ENCODE measurements at regions not wholly inside any gene's neighbourhood (a gene's known extent, or its start where the extent isn't known, plus 50 kb on each side); places are given as distances from the start of the nearest gene placed in this dataset.

- intact Hi-C loops (cut with micrococcal nuclease; ENCODE audit: unreplicated experiment), result no loop called here
- WGBS (ENCODE audit: low lambda C conversion rate), result 6% methylated on average over 4 of the region's 4 CpGs
- FAIRE-seq (no peak), DNase-seq (ENCODE audit: low spot score) (no peak), ATAC-seq (no peak)
- in situ Hi-C loops (cut with HindIII; ENCODE audit: extremely low pct_ligation_motif_present, low pct_unique_long_range_greater_than_20kb), result no loop called here
- H3K79me2 ChIP-seq (ENCODE audit: insufficient read depth, low read length), result no peaks in the 10 kb centered on the region
- H3K9ac ChIP-seq (ENCODE audit: insufficient read depth, low read depth, low read length), result no peak overlapping the region
- ChIA-PET CTCF (ENCODE audit: low intra/inter-chr PET ratio, low total read pairs) (no interaction called here), POLR2A (no interaction called here)
- no peaks in the 10 kb centered on the region for H3K4me1 ChIP-seq (ENCODE audit: insufficient read depth, low read length)
- H3K27ac ChIP-seq (ENCODE audit: extremely low read length, insufficient read depth, low read length), result no peak overlapping the region
- no peaks in the 10 kb centered on the region for H3K27me3 ChIP-seq (ENCODE audit: control insufficient read depth in 1 of 2, insufficient read depth in 2 of 2, low read length in 2 of 2)
- no peaks in the 10 kb centered on the region for H3K9me3 ChIP-seq (ENCODE audit: low read length)
- BruUV-seq (replicated peaks), result no TSS peak
- H3K36me3 ChIP-seq (replicated peaks in 1 of 2; ENCODE audit: control insufficient read depth in 1 of 2, insufficient read depth in 2 of 2, low read length in 2 of 2), result no peaks in the 10 kb centered on the region
- TF ChIP-seq MEIS2 (CRISPR knock-in tag; IDR thresholded peaks at IDR 0.05) (no peak), KLF13 (CRISPR knock-in tag; IDR thresholded peaks at IDR 0.05) (no peak), GLI4 (CRISPR knock-in tag; IDR thresholded peaks at IDR 0.05; ENCODE audit: borderline replicate concordance) (no peak), MZF1 (CRISPR knock-in tag; IDR thresholded peaks at IDR 0.05; ENCODE audit: borderline replicate concordance) (no peak), ZNF484 (CRISPR knock-in tag; IDR thresholded peaks at IDR 0.05; ENCODE audit: borderline replicate concordance, low read depth) (no peak)
- TF ChIP-seq, protein P1, sequence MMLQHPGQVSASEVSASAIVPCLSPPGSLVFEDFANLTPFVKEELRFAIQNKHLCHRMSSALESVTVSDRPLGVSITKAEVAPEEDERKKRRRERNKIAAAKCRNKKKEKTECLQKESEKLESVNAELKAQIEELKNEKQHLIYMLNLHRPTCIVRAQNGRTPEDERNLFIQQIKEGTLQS (CRISPR knock-in tag; IDR thresholded peaks at IDR 0.05), result no peak
- no peaks in the 10 kb centered on the region for H4K20me1 ChIP-seq (ENCODE audit: insufficient read depth, low read length)
- no peak overlapping the region for H2AFZ ChIP-seq (ENCODE audit: low read length)
- no peak overlapping the region for H3K4me3 ChIP-seq (replicated peaks in 1 of 3; ENCODE audit: insufficient read depth in 1 of 3, low read depth in 2 of 3, low read length in 3 of 3)
- H3K4me2 ChIP-seq (ENCODE audit: low read depth, low read length), result no peak overlapping the region
Measured at GRCh38 chr18:45363196-45363595, 252.1 kb upstream of the SLC14A2 start.

DNA sequence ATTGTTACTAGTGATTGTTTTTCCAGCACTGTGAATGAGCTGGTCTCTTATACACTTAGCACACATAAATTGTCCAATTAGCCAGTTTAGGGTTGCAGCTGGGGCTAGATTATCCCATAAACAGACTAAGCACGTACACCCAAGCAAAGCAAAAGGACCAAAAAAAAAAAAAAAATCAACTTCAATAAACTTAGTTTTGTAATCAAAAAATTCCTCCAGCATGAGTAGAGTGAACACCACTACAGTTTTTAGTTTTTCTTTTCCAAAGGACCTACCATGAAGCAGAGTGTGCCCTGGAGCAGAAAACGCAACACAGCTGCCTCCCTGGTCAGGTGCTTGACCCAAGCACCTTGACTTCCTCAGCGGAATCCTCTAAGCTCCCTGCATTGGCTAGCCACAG is 249.4 kb upstream of the SLC14A2 start:
- no peak overlapping the region for H3K4me2 ChIP-seq (ENCODE audit: low read depth, low read length)
- H3K79me2 ChIP-seq (ENCODE audit: insufficient read depth, low read length), result no peaks in the 10 kb centered on the region
- no peaks in the 10 kb centered on the region for H3K9me3 ChIP-seq (ENCODE audit: low read length)
- ChIA-PET POLR2A (no interaction called here), CTCF (ENCODE audit: low intra/inter-chr PET ratio, low total read pairs) (no interaction called here)
- in situ Hi-C loops (cut with HindIII; ENCODE audit: extremely low pct_ligation_motif_present, low pct_unique_long_range_greater_than_20kb) (no loop called here), intact Hi-C loops (cut with micrococcal nuclease; ENCODE audit: unreplicated experiment) (no loop called here)
- 8% methylated on average over 3 of the region's 3 CpGs for WGBS (ENCODE audit: low lambda C conversion rate)
- H3K27ac ChIP-seq (ENCODE audit: extremely low read length, insufficient read depth, low read length), result no peak overlapping the region
- H3K9ac ChIP-seq (ENCODE audit: insufficient read depth, low read depth, low read length), result no peak overlapping the region
- DNase-seq (ENCODE audit: low spot score) (no peak), ATAC-seq (no peak), FAIRE-seq (no peak)
- H3K27me3 ChIP-seq (ENCODE audit: control insufficient read depth in 1 of 2, insufficient read depth in 2 of 2, low read length in 2 of 2), result no peaks in the 10 kb centered on the region
- no peaks in the 10 kb centered on the region for H4K20me1 ChIP-seq (ENCODE audit: insufficient read depth, low read length)
- H2AFZ ChIP-seq (ENCODE audit: low read length), result no peak overlapping the region
- H3K36me3 ChIP-seq (replicated peaks in 1 of 2; ENCODE audit: control insufficient read depth in 1 of 2, insufficient read depth in 2 of 2, low read length in 2 of 2), result no peaks in the 10 kb centered on the region
- H3K4me3 ChIP-seq (replicated peaks in 1 of 3; ENCODE audit: insufficient read depth in 1 of 3, low read depth in 2 of 3, low read length in 3 of 3), result no peak overlapping the region
- BruUV-seq (replicated peaks), result no TSS peak
- no peaks in the 10 kb centered on the region for H3K4me1 ChIP-seq (ENCODE audit: insufficient read depth, low read length)
- TF ChIP-seq ZNF136 (CRISPR knock-in tag; IDR thresholded peaks at IDR 0.05; ENCODE audit: low read depth) (no peak), CAMTA2 (CRISPR knock-in tag; IDR thresholded peaks at IDR 0.05; ENCODE audit: borderline replicate concordance) (no peak), KMT2B (CRISPR knock-in tag; IDR thresholded peaks at IDR 0.05) (no peak), DNMT3B (CRISPR knock-in tag; conservative IDR thresholded peaks at IDR 0.05) (no peak), ZNF501 (CRISPR knock-in tag; IDR thresholded peaks at IDR 0.05) (no peak), CHD2 (IDR thresholded peaks at IDR 0.05; ENCODE audit: low read depth, low read length) (no peak), PITX1 (CRISPR knock-in tag; IDR thresholded peaks at IDR 0.05) (no peak), SNRNP70 (IDR thresholded peaks at IDR 0.05; ENCODE audit: low read depth, low read length) (no peak), ZNF205 (CRISPR knock-in tag; IDR thresholded peaks at IDR 0.05) (no peak), TGIF2 (CRISPR knock-in tag; IDR thresholded peaks at IDR 0.05) (no peak), THAP11 (CRISPR knock-in tag; IDR thresholded peaks at IDR 0.05) (no peak), ZNF607 (CRISPR knock-in tag; IDR thresholded peaks at IDR 0.05; ENCODE audit: borderline replicate concordance) (no peak)
- TF ChIP-seq, protein P2, sequence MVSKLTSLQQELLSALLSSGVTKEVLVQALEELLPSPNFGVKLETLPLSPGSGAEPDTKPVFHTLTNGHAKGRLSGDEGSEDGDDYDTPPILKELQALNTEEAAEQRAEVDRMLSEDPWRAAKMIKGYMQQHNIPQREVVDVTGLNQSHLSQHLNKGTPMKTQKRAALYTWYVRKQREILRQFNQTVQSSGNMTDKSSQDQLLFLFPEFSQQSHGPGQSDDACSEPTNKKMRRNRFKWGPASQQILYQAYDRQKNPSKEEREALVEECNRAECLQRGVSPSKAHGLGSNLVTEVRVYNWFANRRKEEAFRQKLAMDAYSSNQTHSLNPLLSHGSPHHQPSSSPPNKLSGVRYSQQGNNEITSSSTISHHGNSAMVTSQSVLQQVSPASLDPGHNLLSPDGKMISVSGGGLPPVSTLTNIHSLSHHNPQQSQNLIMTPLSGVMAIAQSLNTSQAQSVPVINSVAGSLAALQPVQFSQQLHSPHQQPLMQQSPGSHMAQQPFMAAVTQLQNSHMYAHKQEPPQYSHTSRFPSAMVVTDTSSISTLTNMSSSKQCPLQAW (CRISPR knock-in tag; IDR thresholded peaks at IDR 0.05), result no peak
- TF ChIP-seq, protein P3, sequence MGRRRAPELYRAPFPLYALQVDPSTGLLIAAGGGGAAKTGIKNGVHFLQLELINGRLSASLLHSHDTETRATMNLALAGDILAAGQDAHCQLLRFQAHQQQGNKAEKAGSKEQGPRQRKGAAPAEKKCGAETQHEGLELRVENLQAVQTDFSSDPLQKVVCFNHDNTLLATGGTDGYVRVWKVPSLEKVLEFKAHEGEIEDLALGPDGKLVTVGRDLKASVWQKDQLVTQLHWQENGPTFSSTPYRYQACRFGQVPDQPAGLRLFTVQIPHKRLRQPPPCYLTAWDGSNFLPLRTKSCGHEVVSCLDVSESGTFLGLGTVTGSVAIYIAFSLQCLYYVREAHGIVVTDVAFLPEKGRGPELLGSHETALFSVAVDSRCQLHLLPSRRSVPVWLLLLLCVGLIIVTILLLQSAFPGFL (CRISPR knock-in tag; IDR thresholded peaks at IDR 0.05), result no peak
